ENCODE measurements at regions not wholly inside any gene's neighbourhood (a gene's known extent, or its start where the extent isn't known, plus 50 kb on each side); places are given as distances from the start of the nearest gene placed in this dataset.

DNA sequence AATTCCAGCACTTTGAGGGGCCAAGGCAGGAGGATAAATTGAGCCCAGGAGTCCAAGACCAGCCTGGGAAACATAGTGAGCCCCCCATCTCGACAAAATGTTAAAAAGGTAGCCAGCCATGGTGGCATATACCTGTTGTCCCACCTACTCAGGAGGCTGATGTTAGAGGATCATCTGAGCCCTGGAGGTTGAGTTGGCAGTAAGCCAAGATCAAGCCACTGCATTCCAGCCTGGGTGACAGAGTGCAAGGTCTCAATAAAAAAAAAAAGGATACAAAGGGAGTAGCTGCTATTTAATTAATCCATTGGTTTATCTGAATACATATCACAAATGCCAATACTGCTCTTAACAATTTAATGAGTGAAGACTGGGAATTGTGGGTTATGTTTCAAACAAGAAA, 327.8 kb downstream of the CPS1 start:
- no peak for TF ChIP-seq POLR2A (IDR thresholded peaks at IDR 0.05; ENCODE audit: low read length)
- TF ChIP-seq GATA1 (IDR thresholded peaks at IDR 0.05; ENCODE audit: low read depth, low read length) = no peak
